HEK293 (cell line): ENCODE measurements at regions not wholly inside any gene's neighbourhood (a gene's known extent, or its start where the extent isn't known, plus 50 kb on each side); places are given as distances from the start of the nearest gene placed in this dataset.

ENCODE experiments used
- REPIN1 ChIP-seq: fragments of 450-650 bp; formaldehyde crosslinking; IDR thresholded peaks from 2 replicates; pipeline ENCODE4 v1.5.1; 2017; ENCODE audit warnings: missing biosample characterization, missing genetic modification characterization, low read depth
- ZFP3 ChIP-seq: fragments of 450-650 bp; formaldehyde crosslinking; IDR thresholded peaks from 2 replicates; pipeline ENCODE4 v1.5.1; 2016; ENCODE audit warnings: low read depth, missing biosample characterization, missing genetic modification characterization
- ZNF132 ChIP-seq: fragments of 450-650 bp; formaldehyde crosslinking; IDR thresholded peaks from 2 replicates; pipeline ENCODE4 v1.5.1; 2017; ENCODE audit warnings: missing biosample characterization, missing genetic modification characterization, borderline replicate concordance
- ZNF133 ChIP-seq: fragments of 450-650 bp; formaldehyde crosslinking; IDR thresholded peaks from 2 replicates; pipeline ENCODE4 v1.5.1; 2016; ENCODE audit warnings: missing biosample characterization, missing genetic modification characterization
- ZNF24 ChIP-seq: fragments of 450-650 bp; formaldehyde crosslinking; IDR thresholded peaks from 2 replicates; pipeline ENCODE4 v1.5.1; 2016; ENCODE audit warnings: missing biosample characterization, missing genetic modification characterization
- ZNF266 ChIP-seq: fragments of 450-650 bp; formaldehyde crosslinking; IDR thresholded peaks from 2 replicates; pipeline ENCODE4 v1.5.1; 2016; ENCODE audit warnings: missing biosample characterization, missing genetic modification characterization, low read depth
- ZNF292 ChIP-seq: fragments of 450-650 bp; formaldehyde crosslinking; IDR thresholded peaks from 2 replicates; pipeline ENCODE4 v1.5.1; 2016; ENCODE audit warnings: low read depth, missing biosample characterization, missing genetic modification characterization, borderline replicate concordance
- ZNF335 ChIP-seq: fragments of 450-650 bp; formaldehyde crosslinking; conservative IDR thresholded peaks from 2 replicates; pipeline ENCODE4 v1.5.1; 2016; ENCODE audit warnings: missing biosample characterization, missing genetic modification characterization
- ZNF350 ChIP-seq: fragments of 450-650 bp; formaldehyde crosslinking; IDR thresholded peaks from 2 replicates; pipeline ENCODE4 v1.5.0; 2017; ENCODE audit warnings: missing biosample characterization, mild to moderate bottlenecking, missing genetic modification characterization
- ZNF366 ChIP-seq: fragments of 450-650 bp; formaldehyde crosslinking; conservative IDR thresholded peaks from 2 replicates; pipeline ENCODE4 v1.5.1; 2016; ENCODE audit warnings: missing biosample characterization, missing genetic modification characterization
- ZNF391 ChIP-seq: fragments of 450-650 bp; formaldehyde crosslinking; IDR thresholded peaks from 2 replicates; pipeline ENCODE4 v1.5.1; 2016; ENCODE audit warnings: low read depth, missing biosample characterization, missing genetic modification characterization, borderline replicate concordance
- ZNF501 ChIP-seq: fragments of 450-650 bp; formaldehyde crosslinking; IDR thresholded peaks from 2 replicates; pipeline ENCODE4 v1.5.1; 2016; ENCODE audit warnings: missing biosample characterization, missing genetic modification characterization
- ZNF514 ChIP-seq: fragments of 450-650 bp; formaldehyde crosslinking; IDR thresholded peaks from 2 replicates; pipeline ENCODE4 v1.5.1; 2016; ENCODE audit warnings: missing biosample characterization, missing genetic modification characterization
- ZNF518A ChIP-seq: fragments of 450-650 bp; formaldehyde crosslinking; conservative IDR thresholded peaks from 2 replicates; pipeline ENCODE4 v1.5.1; 2016; ENCODE audit warnings: low read depth, missing biosample characterization, missing genetic modification characterization
- ZNF530 ChIP-seq: fragments of 450-650 bp; formaldehyde crosslinking; IDR thresholded peaks from 2 replicates; pipeline ENCODE4 v1.5.1; 2016; ENCODE audit warnings: low read depth, missing biosample characterization, missing genetic modification characterization
- ZNF544 ChIP-seq: fragments of 450-650 bp; formaldehyde crosslinking; IDR thresholded peaks from 2 replicates; pipeline ENCODE4 v1.5.0; 2017; ENCODE audit warnings: missing biosample characterization, missing genetic modification characterization
- ZNF558 ChIP-seq: fragments of 450-650 bp; formaldehyde crosslinking; IDR thresholded peaks from 2 replicates; pipeline ENCODE4 v1.5.1; 2016; ENCODE audit warnings: missing biosample characterization, missing genetic modification characterization
- ZNF580 ChIP-seq: fragments of 450-650 bp; formaldehyde crosslinking; IDR thresholded peaks from 2 replicates; pipeline ENCODE4 v1.5.1; 2016; ENCODE audit warnings: missing biosample characterization, missing genetic modification characterization
- ZNF623 ChIP-seq: fragments of 450-650 bp; formaldehyde crosslinking; IDR thresholded peaks from 2 replicates; pipeline ENCODE4 v1.5.1; 2016; ENCODE audit warnings: missing biosample characterization, missing genetic modification characterization
- ZNF626 ChIP-seq: fragments of 450-650 bp; sonication (Bioruptor Pico); formaldehyde crosslinking; IDR thresholded peaks from 2 replicates; pipeline ENCODE4 v1.5.1; 2018; ENCODE audit warnings: missing biosample characterization, missing genetic modification characterization, inconsistent platforms
- ZNF791 ChIP-seq: fragments of 450-650 bp; formaldehyde crosslinking; IDR thresholded peaks from 2 replicates; pipeline ENCODE4 v1.5.1; 2016; ENCODE audit warnings: missing biosample characterization, missing genetic modification characterization
- ZNF843 ChIP-seq: fragments of 450-650 bp; formaldehyde crosslinking; IDR thresholded peaks from 2 replicates; pipeline ENCODE4 v1.5.1; 2016; ENCODE audit warnings: missing biosample characterization, missing genetic modification characterization
- TF ChIP-seq, protein P1 (sequence below): fragments of 450-650 bp; formaldehyde crosslinking; IDR thresholded peaks from 2 replicates; pipeline ENCODE4 v1.5.1; 2017; ENCODE audit warnings: missing biosample characterization, missing genetic modification characterization
- TF ChIP-seq, protein P2 (sequence below): fragments of 450-650 bp; formaldehyde crosslinking; IDR thresholded peaks from 2 replicates; pipeline ENCODE4 v1.5.1; 2016; ENCODE audit warnings: missing biosample characterization, missing genetic modification characterization
- TF ChIP-seq, protein P3 (sequence below): fragments of 450-650 bp; formaldehyde crosslinking; IDR thresholded peaks from 2 replicates; pipeline ENCODE4 v1.5.1; 2016; ENCODE audit warnings: missing biosample characterization, missing genetic modification characterization, borderline replicate concordance
- TF ChIP-seq, protein P4 (sequence below): fragments of 450-650 bp; IDR thresholded peaks from 2 replicates; pipeline ENCODE4 v1.5.1; 2018; ENCODE audit warnings: missing biosample characterization, missing genetic modification characterization

GRCh38 chr13:79918620-79919019 is 422.3 kb downstream of the SPRY2 start (continued):
- TF ChIP-seq ZNF518A (tag by site-specific recombination) (0 out of 2 replicates have a peak, but pooled peaks have one; percentile 26), ZNF292 (tag by site-specific recombination) (no peak), ZNF133 (tag by site-specific recombination) (no peak), ZNF544 (tag by site-specific recombination) (no peak), ZNF580 (tag by site-specific recombination) (peak; percentile 49; the same call in 1 of the 2 replicates), ZNF335 (tag by site-specific recombination) (no peak), ZNF266 (tag by site-specific recombination) (no peak), ZNF350 (tag by site-specific recombination) (no peak), ZNF843 (tag by site-specific recombination) (peak; percentile 98), ZNF501 (tag by site-specific recombination) (peak; percentile 54; the same call in 1 of the 2 replicates), ZNF391 (peak; percentile 85), ZFP3 (tag by site-specific recombination) (no peak), ZNF366 (tag by site-specific recombination) (peak; percentile 89), ZNF132 (tag by site-specific recombination) (no peak), ZNF514 (tag by site-specific recombination) (no peak), ZNF623 (no peak), REPIN1 (tag by site-specific recombination) (no peak), ZNF24 (tag by site-specific recombination) (peak; percentile 89), ZNF791 (no peak), ZNF530 (no peak), ZNF626 (tag by site-specific recombination) (no peak), ZNF558 (tag by site-specific recombination) (0 out of 2 replicates have a peak, but pooled peaks have one; percentile 18)
- TF ChIP-seq, protein P1, sequence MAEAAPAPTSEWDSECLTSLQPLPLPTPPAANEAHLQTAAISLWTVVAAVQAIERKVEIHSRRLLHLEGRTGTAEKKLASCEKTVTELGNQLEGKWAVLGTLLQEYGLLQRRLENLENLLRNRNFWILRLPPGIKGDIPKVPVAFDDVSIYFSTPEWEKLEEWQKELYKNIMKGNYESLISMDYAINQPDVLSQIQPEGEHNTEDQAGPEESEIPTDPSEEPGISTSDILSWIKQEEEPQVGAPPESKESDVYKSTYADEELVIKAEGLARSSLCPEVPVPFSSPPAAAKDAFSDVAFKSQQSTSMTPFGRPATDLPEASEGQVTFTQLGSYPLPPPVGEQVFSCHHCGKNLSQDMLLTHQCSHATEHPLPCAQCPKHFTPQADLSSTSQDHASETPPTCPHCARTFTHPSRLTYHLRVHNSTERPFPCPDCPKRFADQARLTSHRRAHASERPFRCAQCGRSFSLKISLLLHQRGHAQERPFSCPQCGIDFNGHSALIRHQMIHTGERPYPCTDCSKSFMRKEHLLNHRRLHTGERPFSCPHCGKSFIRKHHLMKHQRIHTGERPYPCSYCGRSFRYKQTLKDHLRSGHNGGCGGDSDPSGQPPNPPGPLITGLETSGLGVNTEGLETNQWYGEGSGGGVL, result no peak
- TF ChIP-seq, protein P2, sequence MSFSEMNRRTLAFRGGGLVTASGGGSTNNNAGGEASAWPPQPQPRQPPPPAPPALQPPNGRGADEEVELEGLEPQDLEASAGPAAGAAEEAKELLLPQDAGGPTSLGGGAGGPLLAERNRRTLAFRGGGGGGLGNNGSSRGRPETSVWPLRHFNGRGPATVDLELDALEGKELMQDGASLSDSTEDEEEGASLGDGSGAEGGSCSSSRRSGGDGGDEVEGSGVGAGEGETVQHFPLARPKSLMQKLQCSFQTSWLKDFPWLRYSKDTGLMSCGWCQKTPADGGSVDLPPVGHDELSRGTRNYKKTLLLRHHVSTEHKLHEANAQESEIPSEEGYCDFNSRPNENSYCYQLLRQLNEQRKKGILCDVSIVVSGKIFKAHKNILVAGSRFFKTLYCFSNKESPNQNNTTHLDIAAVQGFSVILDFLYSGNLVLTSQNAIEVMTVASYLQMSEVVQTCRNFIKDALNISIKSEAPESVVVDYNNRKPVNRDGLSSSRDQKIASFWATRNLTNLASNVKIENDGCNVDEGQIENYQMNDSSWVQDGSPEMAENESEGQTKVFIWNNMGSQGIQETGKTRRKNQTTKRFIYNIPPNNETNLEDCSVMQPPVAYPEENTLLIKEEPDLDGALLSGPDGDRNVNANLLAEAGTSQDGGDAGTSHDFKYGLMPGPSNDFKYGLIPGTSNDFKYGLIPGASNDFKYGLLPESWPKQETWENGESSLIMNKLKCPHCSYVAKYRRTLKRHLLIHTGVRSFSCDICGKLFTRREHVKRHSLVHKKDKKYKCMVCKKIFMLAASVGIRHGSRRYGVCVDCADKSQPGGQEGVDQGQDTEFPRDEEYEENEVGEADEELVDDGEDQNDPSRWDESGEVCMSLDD (tag by site-specific recombination), result no peak
- TF ChIP-seq, protein P3, sequence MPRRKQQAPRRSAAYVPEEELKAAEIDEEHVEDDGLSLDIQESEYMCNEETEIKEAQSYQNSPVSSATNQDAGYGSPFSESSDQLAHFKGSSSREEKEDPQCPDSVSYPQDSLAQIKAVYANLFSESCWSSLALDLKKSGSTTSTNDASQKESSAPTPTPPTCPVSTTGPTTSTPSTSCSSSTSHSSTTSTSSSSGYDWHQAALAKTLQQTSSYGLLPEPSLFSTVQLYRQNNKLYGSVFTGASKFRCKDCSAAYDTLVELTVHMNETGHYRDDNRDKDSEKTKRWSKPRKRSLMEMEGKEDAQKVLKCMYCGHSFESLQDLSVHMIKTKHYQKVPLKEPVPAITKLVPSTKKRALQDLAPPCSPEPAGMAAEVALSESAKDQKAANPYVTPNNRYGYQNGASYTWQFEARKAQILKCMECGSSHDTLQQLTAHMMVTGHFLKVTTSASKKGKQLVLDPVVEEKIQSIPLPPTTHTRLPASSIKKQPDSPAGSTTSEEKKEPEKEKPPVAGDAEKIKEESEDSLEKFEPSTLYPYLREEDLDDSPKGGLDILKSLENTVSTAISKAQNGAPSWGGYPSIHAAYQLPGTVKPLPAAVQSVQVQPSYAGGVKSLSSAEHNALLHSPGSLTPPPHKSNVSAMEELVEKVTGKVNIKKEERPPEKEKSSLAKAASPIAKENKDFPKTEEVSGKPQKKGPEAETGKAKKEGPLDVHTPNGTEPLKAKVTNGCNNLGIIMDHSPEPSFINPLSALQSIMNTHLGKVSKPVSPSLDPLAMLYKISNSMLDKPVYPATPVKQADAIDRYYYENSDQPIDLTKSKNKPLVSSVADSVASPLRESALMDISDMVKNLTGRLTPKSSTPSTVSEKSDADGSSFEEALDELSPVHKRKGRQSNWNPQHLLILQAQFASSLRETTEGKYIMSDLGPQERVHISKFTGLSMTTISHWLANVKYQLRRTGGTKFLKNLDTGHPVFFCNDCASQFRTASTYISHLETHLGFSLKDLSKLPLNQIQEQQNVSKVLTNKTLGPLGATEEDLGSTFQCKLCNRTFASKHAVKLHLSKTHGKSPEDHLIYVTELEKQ (tag by site-specific recombination), result peak; percentile 96
- TF ChIP-seq, protein P4, sequence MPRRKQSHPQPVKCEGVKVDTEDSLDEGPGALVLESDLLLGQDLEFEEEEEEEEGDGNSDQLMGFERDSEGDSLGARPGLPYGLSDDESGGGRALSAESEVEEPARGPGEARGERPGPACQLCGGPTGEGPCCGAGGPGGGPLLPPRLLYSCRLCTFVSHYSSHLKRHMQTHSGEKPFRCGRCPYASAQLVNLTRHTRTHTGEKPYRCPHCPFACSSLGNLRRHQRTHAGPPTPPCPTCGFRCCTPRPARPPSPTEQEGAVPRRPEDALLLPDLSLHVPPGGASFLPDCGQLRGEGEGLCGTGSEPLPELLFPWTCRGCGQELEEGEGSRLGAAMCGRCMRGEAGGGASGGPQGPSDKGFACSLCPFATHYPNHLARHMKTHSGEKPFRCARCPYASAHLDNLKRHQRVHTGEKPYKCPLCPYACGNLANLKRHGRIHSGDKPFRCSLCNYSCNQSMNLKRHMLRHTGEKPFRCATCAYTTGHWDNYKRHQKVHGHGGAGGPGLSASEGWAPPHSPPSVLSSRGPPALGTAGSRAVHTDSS, result peak; percentile 47
